Body of pancreas (tissue), 4 donors: ENCODE measurements at regions not wholly inside any gene's neighbourhood (a gene's known extent, or its start where the extent isn't known, plus 50 kb on each side); places are given as distances from the start of the nearest gene placed in this dataset.

Experiments
- CTCF ChIP-seq, 7 experiments: fragments of 450-650 bp in 4 of 7; fragments of 200-600 bp in 3 of 7; sonication (generic) in 3 of 7; IDR thresholded peaks; one replicate each; pipeline ENCODE4 v1.5.1; 2016 to 2019; ENCODE audit warnings: antibody characterized with exemption in 7 of 7
- POLR2A ChIP-seq, 3 donors: fragments of 450-650 bp; IDR thresholded peaks; one replicate each; pipeline ENCODE4 v1.6.1; 2016; ENCODE audit warnings: antibody characterized with exemption in 3 of 3, mild to moderate bottlenecking in 2 of 3

- no peak for TF ChIP-seq CTCF (IDR thresholded peaks at IDR 0.05)
- TF ChIP-seq POLR2A (IDR thresholded peaks at IDR 0.05): no peak
Measured at GRCh38 chr5:86332851-86333250, 284.9 kb upstream of the COX7C start.
